MM.1S (cell line): ENCODE measurements at regions not wholly inside any gene's neighbourhood (a gene's known extent, or its start where the extent isn't known, plus 50 kb on each side); places are given as distances from the start of the nearest gene placed in this dataset.

Source experiments
- DNase-seq: peaks from one replicate; pipeline ENCODE4 v3.0.0-alpha.2; 2015
- H2AFZ ChIP-seq: fragments of 300-600 bp; sonication (generic); 2 replicates; pipeline ENCODE4 v1.6.0; 2016; ENCODE audit warnings: antibody characterized with exemption, low read length
- H3F3A ChIP-seq: fragments of 300-600 bp; sonication (generic); 2 replicates; pipeline ENCODE4 v1.6.1; 2016; ENCODE audit warnings: mild to moderate bottlenecking, antibody characterized with exemption, low read length, moderate library complexity, mixed read lengths; ENCODE audit not compliant: insufficient read depth
- H3K27ac ChIP-seq: fragments of 300-600 bp; sonication (generic); 2 replicates; pipeline ENCODE4 v1.5.1; 2016; ENCODE audit warnings: mild to moderate bottlenecking, low read length
- H3K27me3 ChIP-seq: fragments of 300-600 bp; sonication (generic); replicated peaks from 2 replicates; pipeline ENCODE4 v1.6.0; 2016; ENCODE audit warnings: low read length; ENCODE audit not compliant: insufficient read depth
- H3K36me3 ChIP-seq: fragments of 300-600 bp; sonication (generic); replicated peaks from 2 replicates; pipeline ENCODE4 v1.6.1; 2016; ENCODE audit warnings: mild to moderate bottlenecking, low read length, mixed read lengths; ENCODE audit not compliant: insufficient read depth
- H3K4me1 ChIP-seq: fragments of 300-600 bp; sonication (generic); 2 replicates; pipeline ENCODE4 v1.6.1; 2016; ENCODE audit warnings: low read length, mixed read lengths
- H3K4me2 ChIP-seq: fragments of 300-600 bp; sonication (generic); 2 replicates; pipeline ENCODE4 v1.6.0; 2016; ENCODE audit warnings: low read depth, low read length
- H3K4me3 ChIP-seq: fragments of 300-600 bp; sonication (generic); 2 replicates; pipeline ENCODE4 v1.5.1; 2016; ENCODE audit warnings: low read length, mixed read lengths
- H3K79me2 ChIP-seq: fragments of 300-600 bp; sonication (generic); 2 replicates; pipeline ENCODE4 v1.6.1; 2016; ENCODE audit warnings: mixed run types, low read length, mixed read lengths
- H3K9ac ChIP-seq: fragments of 300-600 bp; sonication (generic); 2 replicates; pipeline ENCODE4 v1.6.1; 2016; ENCODE audit warnings: low read length, mixed read lengths
- H3K9me2 ChIP-seq: fragments of 300-600 bp; sonication (generic); replicated peaks from 2 replicates; pipeline ENCODE4 v1.6.1; 2016; ENCODE audit warnings: mild to moderate bottlenecking, low read length, mixed read lengths; ENCODE audit not compliant: insufficient read depth
- H3K9me3 ChIP-seq: fragments of 300-600 bp; sonication (generic); replicated peaks from 2 replicates; pipeline ENCODE4 v1.6.1; 2016; ENCODE audit warnings: mild to moderate bottlenecking, low read length, mixed read lengths; ENCODE audit not compliant: insufficient read depth
- H4K20me1 ChIP-seq: fragments of 300-600 bp; sonication (generic); 2 replicates; pipeline ENCODE4 v1.6.1; 2016; ENCODE audit warnings: mild to moderate bottlenecking, low read length, moderate library complexity, mixed read lengths; ENCODE audit not compliant: insufficient read depth
- CTCF ChIP-seq: fragments of 300-600 bp; sonication (generic); IDR thresholded peaks from 2 replicates; pipeline ENCODE4 v1.5.1; 2016; ENCODE audit warnings: antibody characterized with exemption, low read length, mixed read lengths
- EZH2 ChIP-seq: fragments of 300-600 bp; sonication (generic); optimal IDR thresholded peaks from 2 replicates; pipeline ENCODE3; 2017; ENCODE audit warnings: low read depth, mild to moderate bottlenecking, antibody characterized with exemption, low read length, mixed read lengths
- EZH2phosphoT487 ChIP-seq: fragments of 300-600 bp; sonication (generic); IDR thresholded peaks from 2 replicates; pipeline ENCODE4 v1.6.1; 2018; ENCODE audit warnings: antibody characterized with exemption, low read length

- Histone ChIP-seq H3K9me2 (no peaks in the 10 kb centered on the region), H3K36me3 (no peaks in the 10 kb centered on the region), H3K4me1 (no peaks in the 10 kb centered on the region), H3K27ac (no peak overlapping the region), H3F3A (no peaks in the 10 kb centered on the region), H4K20me1 (no peaks in the 10 kb centered on the region), H3K27me3 (no peaks in the 10 kb centered on the region), H3K79me2 (no peaks in the 10 kb centered on the region), H3K4me2 (no peak overlapping the region), H3K4me3 (no peak overlapping the region), H3K9ac (no peak overlapping the region), H3K9me3 (no peaks in the 10 kb centered on the region), H2AFZ (no peak overlapping the region)
- TF ChIP-seq EZH2 (no peak), CTCF (no peak), EZH2phosphoT487 (no peak)
- DNase-seq: no peak
Measured at GRCh38 chr4:165768281-165768680, 104.8 kb upstream of the TLL1 start.

GRCh38 chr4:165774326-165774725 lies 98.7 kb upstream of the TLL1 start:
- no peak for DNase-seq
- H3K4me1 ChIP-seq: no peaks in the 10 kb centered on the region
- H4K20me1 ChIP-seq: no peaks in the 10 kb centered on the region
- H3K4me2 ChIP-seq: no peak overlapping the region
- no peak overlapping the region for H3K9ac ChIP-seq
- TF ChIP-seq EZH2phosphoT487 (no peak), EZH2 (no peak), CTCF (no peak)
- H3K9me2 ChIP-seq: no peaks in the 10 kb centered on the region
- no peaks in the 10 kb centered on the region for H3K36me3 ChIP-seq
- no peaks in the 10 kb centered on the region for H3K79me2 ChIP-seq
- H3K9me3 ChIP-seq: no peaks in the 10 kb centered on the region
- no peaks in the 10 kb centered on the region for H3F3A ChIP-seq
- no peaks in the 10 kb centered on the region for H3K27me3 ChIP-seq
- no peak overlapping the region for H2AFZ ChIP-seq
- no peak overlapping the region for H3K4me3 ChIP-seq
- H3K27ac ChIP-seq: no peak overlapping the region

GRCh38 chr4:165779950-165780670 lies 92.9 kb upstream of the TLL1 start:
- H3K4me2 ChIP-seq: no peak overlapping the region
- H3K9me2 ChIP-seq: no peaks in the 10 kb centered on the region
- no peaks in the 10 kb centered on the region for H3K79me2 ChIP-seq
- no peaks in the 10 kb centered on the region for H3K27me3 ChIP-seq
- H3K9me3 ChIP-seq: no peaks in the 10 kb centered on the region
- no peaks in the 10 kb centered on the region for H3F3A ChIP-seq
- H3K4me1 ChIP-seq: no peaks in the 10 kb centered on the region
- no peak for DNase-seq
- H3K27ac ChIP-seq: no peak overlapping the region
- no peaks in the 10 kb centered on the region for H3K36me3 ChIP-seq
- no peaks in the 10 kb centered on the region for H4K20me1 ChIP-seq
- H3K4me3 ChIP-seq: no peak overlapping the region
- no peak for TF ChIP-seq CTCF
- TF ChIP-seq EZH2: no peak
- no peak overlapping the region for H2AFZ ChIP-seq
- no peak overlapping the region for H3K9ac ChIP-seq
